ENCODE measurements at regions not wholly inside any gene's neighbourhood (a gene's known extent, or its start where the extent isn't known, plus 50 kb on each side); places are given as distances from the start of the nearest gene placed in this dataset.
"Not testable (repeated sequence)": the region's sequence is repeated elsewhere in the genome, so short reads cannot be mapped to it uniquely, and the experiment has no call there.

DNA sequence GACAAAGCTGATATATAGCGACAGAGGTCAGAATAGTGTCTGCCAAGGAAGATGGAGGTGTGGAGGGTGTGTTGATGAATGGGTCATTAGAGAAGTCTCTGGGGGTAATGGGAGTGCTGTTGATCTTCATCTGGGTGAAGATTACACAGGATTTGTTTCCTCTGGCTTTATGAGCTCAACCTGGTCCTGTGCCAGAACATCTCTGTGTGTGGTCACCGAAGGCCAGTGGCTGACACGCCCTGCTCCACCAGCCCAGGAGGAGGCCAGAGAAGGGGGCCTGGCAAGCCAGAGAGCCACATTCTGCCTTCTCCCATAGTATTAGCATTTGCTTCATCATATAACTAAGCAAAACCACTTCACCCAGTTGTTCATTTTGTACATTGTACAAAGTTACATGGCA, 121.1 kb downstream of the ZNF621 start:
- DNase-seq, result no peak

DNA sequence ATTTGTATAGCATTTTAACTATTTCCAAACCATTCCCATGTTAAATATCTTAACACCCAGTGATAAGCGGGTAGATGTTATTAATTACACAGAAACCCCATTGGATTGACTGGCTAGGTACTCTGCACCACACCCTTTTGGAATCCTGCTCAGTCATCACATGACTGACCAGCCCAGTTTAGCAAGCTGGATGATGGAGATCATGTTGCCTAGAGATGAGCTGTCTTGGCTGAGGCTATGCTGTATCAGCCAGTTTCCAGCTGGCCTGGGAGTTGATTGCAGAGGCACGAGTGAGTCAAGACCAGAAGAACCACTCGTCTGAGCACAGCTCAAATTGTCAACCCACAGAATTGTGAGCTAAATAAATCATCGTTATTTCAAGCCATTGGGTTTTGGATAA, 124.6 kb downstream of the ZNF621 start:
- no peak for DNase-seq

DNA sequence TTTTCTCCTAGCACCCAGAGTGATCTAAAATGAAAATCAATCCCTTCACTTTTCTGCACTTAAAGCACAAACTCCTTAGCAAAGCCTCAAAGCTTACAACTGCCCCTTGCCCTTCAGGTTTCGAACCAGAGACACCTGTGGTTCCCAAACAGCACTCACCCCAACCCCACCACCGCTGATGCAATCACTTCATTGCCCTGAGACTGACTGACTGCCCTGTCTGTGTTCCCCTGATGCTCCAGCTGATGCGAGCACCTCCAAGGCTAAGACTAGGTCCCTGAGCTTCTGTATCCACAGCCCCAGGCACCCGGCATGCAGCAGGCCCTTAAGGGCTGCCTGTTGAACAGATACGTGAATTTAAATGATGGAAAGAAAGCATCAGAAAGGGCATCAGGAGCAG, 127.3 kb downstream of the ZNF621 start:
- no peak for DNase-seq

DNA sequence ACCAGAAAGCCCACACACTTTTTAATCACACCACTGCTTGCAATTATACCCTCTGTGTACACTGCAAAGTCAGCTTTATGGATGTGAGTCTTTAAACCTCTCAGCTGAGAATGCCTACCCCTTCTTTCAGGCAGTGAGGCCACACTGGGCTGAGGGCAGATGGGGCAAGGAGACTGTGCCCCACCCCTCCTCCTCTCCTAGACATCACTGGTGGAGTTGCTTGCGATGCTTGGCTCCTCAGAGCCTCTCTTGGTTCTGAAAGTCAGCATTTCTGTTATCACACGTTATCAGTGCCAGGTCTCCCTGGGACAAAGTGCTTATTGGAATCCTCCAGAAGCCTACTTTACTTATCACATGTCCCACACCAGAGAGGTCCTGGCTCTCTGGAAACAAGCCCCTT, 128.2 kb downstream of the ZNF621 start:
- DNase-seq, result no peak

DNA sequence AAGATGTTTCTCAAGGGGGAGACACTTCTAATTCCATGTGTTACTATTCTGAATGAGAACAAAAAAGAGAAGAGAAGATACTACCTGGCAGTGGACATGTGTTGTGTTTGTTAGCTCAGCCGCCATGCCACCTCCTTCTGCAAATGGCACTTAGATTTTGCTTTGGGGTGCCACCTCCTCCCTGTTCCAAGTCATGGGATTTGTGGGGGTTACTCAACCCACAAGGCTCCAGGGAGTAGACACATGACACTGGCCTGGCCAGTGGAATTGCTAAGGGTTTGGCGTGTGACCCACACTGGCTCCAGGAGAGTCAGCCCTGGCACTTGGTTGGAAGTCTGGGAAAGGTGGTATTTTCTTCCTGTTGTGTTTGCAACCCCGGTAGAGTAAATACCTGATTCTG, 129.1 kb downstream of the ZNF621 start:
- no peak for DNase-seq

DNA sequence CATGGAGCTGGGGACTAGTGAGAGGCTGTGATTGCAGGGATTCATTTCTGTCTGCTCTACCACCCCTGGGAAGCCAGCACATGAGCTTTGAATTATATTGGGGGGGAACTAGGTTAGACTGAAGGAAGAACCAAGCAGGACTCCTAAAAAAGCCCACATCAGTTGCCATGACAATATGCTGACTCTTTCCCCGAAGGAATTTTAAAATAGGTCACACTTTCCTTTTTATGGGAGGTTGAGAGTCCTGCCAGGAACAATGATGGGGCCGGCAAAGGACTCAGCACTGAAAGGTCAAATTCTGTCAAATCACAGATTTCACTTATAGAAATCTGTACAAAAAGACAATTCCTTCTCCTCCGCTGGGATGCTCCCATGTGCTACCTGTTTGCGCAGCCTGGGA, 130.8 kb downstream of the ZNF621 start:
- no peak for DNase-seq

DNA sequence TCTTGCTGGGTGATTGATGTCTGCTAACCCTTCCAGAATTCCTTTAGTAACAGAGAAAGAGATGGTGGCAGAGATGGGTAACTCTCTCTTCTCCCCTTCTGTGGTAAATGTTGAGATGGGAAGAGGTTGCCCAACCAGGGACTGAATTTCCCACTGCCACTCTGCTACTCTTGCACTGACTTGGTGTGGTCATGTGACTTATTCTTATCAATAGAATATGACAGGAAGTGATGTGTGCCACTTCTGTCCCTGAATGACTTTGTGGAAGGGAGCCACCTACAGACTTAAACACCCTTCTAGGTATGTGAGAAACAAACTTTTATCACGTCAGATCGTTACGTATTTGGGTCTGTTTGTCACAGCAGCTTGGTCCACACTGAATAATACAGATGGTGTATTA, 132.9 kb downstream of the ZNF621 start:
- DNase-seq, result no peak

DNA sequence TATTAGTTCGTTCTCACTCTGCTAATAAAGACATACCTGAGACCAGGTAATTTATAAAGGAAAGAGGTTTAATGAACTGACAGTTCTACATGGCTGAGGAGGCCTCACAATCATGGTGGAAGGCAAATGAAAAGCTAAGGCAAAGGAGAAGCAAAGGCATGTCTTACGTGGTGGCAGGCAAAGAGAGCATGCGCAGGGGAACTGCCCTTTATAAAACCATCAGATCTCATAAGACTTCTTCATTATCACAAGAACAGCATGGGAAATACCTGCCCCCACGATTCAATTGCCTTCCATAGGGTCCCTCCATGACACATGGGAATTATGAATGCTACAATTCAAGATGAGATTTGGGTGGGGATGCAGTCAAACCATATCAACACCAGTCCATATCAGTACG, 133.5 kb downstream of the ZNF621 start:
- no peak for DNase-seq

DNA sequence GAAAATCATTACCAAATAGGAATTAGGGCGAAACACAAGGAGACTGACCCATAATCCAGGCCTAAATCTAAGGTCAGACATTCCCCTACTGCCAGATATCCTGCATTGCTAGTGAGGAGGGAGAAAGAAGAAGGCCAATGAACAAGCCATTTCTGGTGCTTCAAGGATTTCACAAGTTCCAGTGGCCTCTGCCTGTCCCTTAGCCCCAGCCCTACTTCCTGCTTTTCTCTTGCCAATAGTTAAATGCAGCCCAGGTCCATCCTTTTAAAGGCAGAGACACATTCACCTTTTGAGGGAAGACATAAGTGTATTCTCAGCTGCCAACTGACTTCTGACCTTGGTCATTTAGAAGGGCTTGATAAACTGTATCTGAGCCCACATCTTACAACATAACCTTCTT, 135.8 kb downstream of the ZNF621 start:
- no peak for DNase-seq

DNA sequence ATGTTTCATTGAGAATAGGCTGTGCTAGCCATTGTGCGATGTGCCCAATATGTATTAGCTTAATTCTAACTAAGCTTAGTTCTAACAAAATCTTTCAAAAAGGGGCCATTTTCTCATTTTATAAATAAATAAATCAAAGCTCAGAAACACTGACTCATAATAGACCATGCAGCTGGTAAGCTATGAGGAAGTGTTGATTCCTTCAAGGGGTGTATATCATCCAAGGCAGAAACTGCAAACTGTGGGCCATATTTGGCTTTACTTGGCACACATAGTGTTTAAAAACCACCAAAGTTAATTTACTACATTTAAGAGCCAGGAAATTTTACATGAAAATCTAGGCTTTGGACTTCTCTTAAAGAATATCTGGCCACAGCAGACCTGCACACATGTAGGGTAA, 136.5 kb downstream of the ZNF621 start:
- no peak for DNase-seq

DNA sequence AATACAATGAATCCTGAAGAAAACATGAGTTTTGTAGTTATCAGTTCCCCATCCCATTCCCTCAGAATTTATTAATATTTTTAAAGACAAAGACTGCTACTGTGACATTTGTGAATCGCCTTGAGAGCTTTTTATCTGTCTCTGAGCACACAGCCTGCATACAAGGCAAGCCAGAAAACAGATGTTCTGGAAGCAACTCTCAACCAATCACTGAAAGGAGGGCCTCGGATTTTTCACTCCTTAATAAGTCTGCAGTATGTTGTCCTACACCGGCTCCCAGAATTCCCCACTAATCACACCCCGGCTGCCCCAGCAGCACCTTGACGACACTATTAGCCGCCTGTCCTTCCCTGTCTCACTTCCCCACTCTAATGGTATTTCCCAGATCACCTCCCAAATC, 138.5 kb downstream of the ZNF621 start:
- DNase-seq, result no peak

DNA sequence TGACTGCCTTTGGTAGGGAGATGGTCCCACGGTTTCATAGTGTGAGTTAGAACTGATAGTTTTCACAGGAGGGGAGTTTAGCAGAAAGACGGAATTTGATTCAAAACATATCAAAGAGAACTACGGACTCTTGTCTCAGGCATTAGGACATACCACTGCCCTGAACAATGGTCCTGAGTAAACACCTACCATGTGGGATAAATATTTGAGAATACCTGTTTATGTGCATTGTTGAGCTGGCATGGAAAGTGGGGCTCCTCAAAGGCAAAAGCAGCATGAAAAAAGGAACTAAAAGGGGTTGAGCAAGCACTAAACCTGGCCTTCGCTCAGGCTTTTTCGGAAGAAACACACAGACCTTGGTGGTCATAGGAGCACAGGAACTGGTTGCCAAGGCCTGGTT, 144.4 kb downstream of the ZNF621 start:
- DNase-seq, result no peak

DNA sequence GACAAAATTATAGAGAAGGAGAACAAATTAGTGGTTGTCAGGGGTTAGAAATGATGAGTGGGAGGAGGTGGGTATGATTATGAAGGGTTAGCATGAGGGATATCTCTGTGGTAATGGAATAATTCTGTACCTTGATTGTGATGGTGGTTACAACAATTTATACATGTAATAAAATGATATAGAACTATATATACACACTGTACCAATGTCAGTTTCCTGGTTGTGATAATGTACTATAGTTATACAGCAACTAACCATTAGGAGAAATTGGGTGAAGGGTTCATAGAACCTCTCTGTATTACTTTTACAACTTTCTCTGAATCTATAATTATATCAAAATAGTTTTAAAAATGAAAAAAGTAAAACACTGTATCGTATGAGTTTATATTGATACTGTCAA, 148.1 kb downstream of the ZNF621 start:
- DNase-seq, result no peak

DNA sequence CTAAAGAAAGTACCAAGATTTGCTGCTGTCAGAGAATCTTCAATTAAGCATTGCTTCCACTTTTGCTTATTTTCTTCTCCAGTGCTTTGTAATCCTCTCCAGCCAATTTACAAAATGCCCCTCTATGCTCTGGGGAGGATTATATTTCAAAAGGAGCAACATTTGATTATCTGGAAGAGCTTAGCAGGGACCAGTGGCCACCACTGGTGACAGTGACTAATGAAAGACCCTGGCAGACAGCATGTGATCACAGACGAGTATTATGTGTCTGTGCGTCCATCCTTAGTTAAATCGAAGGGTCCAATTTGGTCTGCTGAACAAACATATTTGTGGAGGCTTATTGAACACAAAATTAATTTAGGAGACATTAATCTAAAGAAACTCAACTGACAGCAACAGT, 152.6 kb downstream of the ZNF621 start:
- DNase-seq, result no peak

DNA sequence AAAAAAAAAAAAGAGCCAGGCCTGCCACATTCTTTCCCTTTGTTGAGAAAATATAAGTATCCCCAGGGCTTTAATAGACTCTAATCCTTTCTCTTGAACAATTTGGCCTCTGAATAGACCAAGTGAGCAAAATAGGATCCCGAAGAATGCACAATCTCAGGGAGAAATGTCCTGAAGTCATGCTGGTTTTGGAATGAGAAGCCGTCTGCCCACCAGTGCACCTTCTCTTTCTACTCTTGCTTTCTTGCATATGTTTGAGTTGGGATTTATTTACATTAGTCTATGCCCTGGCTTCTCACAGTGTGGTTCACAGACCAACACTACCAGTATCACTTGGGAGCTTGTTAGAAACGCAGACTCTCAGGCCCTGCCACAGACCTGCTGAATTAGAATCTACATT, 153.0 kb downstream of the ZNF621 start:
- no peak for DNase-seq

DNA sequence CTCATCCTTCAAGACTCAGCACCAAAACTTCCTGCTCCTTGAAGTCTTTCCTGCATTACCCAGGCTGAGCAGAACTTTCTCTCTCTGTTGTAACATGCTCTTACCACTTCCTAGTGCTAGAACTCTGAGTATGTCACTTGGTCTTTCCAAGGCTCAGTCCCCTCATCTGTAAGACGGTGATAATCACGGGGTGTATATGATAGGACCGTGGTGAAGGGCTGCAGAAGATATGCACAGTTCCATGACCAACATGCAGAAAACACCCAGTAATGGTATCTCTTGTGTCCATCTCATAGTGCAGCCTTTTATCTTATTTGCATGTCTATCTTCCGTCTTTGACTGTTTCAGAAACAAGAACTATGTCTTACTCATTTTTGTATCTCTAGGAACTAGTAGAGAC, 154.5 kb downstream of the ZNF621 start:
- DNase-seq, result no peak

DNA sequence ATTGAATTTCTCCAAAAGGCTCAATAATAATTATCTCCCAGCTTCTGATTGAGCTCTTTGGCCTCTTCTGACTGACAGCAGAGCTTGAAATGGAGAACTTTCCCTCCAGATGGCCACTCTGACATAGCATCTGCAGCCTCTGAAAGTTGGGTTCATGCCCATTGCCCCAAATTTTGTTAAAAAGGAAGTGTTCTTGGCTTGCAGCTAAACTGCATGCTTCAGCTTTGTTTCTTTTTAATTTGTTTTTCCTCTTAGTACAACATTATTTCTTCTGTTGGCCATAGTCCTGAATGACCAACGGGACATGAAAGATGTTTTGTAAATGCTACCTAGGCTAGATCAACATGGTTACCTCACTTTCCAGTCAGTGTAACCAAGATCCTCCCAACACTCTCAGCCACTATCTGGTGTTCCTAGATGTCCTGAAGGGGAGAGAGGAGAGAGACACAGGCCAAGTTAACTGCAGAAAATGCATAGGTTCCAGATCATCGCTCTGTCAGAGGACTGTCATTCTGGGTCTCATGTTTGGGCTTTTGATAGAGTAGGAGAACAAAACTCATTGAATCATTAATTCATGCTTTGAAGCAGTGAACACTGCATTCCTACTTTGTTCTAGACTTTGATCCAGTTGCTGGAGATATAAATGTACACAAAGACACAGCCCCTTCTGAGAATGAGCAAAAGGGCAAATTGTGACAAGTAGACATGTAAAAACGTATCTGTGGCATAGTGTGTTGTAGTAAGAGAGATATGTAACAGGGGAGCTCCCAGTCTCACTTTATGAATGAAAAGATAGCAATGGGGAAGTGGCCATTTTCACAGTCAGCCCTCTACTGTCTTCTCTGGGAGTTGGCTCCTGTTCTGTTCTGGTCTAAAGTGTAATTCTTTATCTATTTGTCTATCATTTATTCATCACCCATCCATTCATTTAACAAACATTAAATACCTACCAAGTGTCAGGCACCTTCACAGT, 156.2 kb downstream of the ZNF621 start:
- no peak for DNase-seq

DNA sequence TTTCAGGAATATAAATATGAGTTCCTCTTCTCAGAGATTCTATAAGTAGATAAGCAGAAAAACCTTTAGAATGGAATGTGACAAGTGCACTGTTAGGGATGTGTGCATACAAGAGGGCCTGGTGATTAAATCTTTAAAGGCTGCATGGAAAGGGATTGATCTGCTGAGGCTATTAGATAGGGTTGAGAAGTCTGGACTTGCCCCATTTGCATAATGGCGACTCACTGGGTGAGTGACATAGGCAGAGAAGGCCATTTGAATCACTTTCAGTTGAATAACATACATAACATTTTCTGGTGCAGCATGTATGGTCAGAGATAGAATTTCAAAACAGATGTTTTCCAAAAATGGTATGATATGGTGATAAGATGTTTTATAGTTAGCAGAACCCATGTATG, 156.9 kb downstream of the ZNF621 start:
- DNase-seq, result no peak

DNA sequence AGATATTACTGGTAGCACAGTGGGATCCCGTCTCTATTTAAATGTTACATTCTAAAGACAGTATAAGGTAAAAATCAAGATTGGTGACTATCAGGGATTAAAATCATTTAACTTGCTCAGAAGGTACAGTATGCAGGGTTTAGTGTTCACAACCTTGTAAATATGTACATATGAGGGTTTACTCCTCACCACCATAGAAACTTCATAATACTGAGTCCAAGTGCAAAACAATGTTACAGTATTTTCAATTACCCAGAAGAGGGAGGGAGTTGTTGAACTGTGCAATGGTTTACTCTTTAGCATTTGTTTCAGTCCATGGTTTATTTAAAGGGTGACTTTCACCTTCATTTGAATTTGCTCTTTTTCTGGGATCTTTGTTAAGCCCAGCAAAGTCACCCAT, 165.1 kb downstream of the ZNF621 start:
- DNase-seq, result no peak

DNA sequence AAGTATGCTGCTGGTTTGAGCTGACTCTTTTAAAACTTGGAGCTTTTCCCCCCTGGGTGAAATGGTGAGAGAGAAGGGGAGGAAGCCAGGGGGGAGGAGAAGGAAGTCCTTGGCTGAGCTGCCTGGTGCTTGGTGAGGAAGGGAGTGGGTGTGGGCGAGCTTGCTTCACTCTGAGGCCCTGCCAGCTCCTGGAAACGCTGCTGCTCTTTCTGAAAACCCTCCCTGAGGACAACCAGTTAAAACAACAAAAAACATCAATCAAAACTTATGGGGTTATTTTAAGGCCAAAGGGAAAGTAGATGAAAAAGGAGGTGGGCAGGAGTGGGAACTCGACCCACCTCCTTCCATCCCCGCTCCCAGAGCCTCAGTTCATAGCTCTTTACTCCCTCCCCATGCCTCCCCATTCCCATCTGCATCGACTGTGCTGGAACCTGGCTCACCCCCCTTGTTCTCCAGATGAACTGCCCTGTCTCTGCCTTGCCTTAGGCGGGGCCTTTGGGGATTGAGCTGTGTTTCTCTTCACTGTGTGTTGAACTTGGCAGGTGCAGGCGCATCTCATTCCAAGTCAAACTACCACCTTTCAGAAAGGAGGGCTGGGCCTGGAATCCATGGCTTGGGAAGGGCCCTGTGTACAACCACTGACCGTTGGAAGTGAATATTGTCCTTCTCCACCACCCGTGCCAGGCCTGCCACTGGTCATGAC, 166.1 kb downstream of the ZNF621 start:
- no peak for DNase-seq

DNA sequence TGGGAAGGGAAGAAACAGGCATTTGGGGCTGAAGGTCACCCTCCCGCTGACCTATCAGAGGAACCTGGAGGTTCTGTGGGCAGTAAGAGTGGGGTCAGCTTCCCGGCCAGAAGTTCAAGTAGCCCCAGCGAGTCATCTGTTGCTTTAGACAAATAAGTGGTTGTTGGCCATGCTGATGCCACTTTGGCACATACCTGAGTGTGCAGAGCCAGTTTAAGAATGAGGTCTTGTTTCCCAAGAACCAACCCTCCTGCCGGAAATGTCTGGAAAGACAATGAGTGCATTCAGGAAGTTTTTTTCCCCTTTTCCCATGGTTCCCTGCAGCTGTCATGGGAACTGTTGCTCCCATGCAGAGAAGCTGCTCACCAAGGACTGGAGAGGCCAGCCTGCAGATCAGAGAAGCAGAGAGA, 166.7 kb downstream of the ZNF621 start:
- no peak for DNase-seq

DNA sequence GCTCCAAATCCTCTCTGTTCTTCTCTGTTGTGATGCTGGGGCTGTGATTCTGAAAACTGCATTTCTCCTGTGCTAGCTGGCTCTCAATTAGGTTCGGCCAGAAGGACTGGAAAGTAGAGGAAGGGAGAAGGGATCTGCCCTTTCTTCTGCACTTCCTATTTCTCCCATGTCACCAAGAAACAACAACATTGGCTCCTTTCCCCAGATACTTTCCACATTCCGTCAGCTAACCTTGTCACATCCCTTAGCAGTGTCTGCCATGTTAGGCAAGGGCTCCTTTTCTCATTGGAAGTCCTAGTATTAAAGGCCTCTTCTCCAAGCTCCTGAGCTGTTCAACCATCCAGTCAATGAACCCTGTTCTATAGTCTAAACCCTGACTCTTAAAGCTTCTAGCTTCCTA, 171.1 kb downstream of the ZNF621 start:
- no peak for DNase-seq

DNA sequence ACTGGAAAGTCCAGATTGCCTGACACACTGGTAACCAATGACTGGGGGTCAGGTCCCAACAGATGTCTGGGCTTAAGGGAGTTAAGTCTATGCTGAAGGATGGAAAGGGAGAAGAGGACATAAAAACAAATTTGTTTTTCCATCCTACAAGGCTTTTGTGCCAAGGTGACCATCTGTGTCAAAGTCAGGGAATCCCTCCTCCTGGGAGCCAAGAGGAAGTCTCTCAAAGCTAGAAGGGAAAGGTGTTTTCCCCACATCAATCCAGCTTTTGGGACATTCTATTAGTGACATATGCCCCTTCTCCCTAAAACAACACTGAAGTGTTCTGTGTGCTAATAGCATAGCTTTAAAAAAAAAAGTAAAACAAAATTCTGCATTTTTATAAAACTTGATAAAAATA, 173.9 kb downstream of the ZNF621 start:
- not testable (repeated sequence) for DNase-seq
